ENCODE measurements at regions not wholly inside any gene's neighbourhood (a gene's known extent, or its start where the extent isn't known, plus 50 kb on each side); places are given as distances from the start of the nearest gene placed in this dataset.
"Not testable (repeated sequence)": the region's sequence is repeated elsewhere in the genome, so short reads cannot be mapped to it uniquely, and the experiment has no call there.

- no peak for DNase-seq (ENCODE audit: low spot score)
Measured at GRCh38 chr1:88472298-88472697, 211.8 kb upstream of the PKN2 start.

DNA sequence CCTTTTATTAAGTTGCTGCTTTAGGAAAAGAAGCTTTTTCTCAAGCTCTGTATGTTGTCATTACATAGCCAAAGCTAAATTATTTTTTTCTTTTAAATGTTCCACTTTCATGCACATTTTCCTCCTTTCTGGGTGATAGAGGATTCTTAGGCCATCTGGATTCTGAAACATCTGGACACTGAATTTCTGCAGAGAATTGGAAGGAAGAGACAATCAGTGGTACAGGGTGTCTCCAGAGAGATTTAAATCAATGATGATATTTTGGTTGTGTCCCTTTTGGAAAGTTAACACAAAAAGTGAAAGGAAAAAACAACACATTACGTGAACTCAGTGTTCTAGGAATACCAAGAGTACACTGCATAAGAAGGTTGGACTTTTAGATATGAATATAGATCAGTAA, 211.4 kb upstream of the PKN2 start:
- no peak for DNase-seq (ENCODE audit: low spot score)

GRCh38 chr1:88474555-88475304, 209.3 kb upstream of the PKN2 start:
- DNase-seq (ENCODE audit: low spot score) = no peak

DNA sequence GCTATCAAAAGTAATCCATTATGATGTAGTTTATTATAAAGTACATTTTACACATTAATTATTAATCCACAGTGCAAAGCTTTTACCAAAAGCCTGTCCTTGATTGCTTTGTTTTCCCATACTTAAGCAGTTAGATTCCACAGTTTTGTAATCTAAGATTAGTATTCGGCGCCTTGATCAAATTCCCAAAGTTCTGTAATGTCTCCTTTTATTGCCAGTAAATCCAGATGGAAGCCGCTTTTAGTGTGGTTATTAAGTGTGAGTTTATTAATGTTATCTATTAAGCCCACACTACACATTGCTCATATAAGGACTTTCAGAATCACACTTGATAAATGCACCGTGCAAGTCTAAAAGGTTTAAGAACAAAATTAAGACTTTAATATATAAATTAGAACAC, 199.2 kb upstream of the PKN2 start:
- DNase-seq (ENCODE audit: low spot score) = no peak

DNA sequence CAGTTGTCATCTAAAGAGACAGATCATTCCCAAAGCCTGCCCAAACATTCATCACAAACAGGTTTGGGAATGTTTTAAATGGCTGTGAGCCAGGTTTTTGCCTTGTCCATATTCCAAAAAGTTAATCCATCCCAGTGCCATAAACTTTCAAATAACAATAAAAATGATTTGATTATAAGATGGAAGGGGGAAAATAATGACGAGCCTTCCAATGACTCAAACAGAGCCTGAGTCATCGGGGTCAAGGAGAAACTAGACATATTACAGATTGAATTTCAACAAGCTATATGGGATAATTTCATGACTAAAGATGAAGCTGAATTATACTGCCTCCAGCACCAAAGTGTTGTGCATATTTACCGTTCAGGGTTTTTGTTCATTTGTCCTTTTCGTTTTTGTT, 195.8 kb upstream of the PKN2 start:
- DNase-seq (ENCODE audit: low spot score) = no peak

DNA sequence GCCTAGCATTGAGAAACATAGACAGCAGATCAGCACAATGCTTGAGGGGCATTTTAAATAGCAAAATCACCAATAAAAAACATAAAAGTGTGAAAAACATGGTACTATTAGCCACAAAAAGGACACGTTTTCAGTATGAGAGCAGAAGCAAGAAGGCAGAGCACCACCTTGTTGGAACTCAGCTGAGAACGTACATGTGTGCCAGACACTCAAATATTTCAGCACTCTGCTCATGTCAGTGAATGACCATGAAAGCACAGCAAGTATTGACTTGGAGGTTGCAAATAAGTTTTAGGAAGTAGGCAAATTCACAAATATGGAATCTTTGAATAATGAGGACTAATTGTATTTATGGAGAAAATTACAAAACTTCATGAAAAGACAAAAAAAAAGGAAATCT, 193.4 kb upstream of the PKN2 start:
- DNase-seq (ENCODE audit: low spot score) = no peak

DNA sequence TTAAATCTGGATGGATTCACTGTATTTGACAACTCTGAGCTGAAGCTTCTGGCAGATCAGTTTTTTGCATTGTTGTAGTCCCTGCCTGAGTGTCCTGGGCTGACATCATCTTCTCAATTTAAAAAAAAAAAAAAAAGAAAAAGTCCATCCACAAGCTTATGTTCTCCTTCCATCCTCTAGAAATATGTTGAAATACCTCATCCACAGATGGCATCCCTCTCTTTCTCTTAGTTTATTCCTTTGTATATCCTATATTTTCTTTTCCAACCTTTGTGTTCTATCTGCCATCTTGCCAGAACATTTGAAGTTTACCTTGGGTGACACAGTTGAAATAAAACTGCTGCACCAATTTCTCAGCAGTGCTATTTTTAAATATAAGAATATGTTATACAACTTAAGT, 184.4 kb upstream of the PKN2 start:
- no peak for DNase-seq (ENCODE audit: low spot score)

- DNase-seq (ENCODE audit: low spot score) = no peak
Measured at GRCh38 chr1:88502886-88503285, 181.2 kb upstream of the PKN2 start.

- DNase-seq (ENCODE audit: low spot score) = no peak
Measured at GRCh38 chr1:88503646-88504045, 180.4 kb upstream of the PKN2 start.

DNA sequence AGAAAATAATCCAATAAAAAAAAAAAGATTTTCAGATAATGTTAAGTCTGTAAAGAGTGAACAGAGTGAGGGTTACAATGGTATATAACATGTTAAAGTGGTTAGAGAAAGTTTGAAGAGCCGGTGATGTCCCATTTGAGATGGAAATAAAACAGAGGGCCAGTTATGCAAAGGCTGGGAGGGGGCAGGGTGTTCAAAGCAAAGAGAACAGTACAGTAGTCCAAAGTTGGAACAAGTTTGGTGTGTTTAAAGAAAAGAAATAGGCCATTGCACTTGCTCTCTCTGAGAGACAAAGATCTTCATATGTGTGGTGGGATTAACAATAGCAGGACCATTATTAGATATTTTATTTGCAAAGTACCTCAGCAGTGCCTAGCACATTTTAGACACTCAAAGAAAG, 179.5 kb upstream of the PKN2 start:
- DNase-seq (ENCODE audit: low spot score) = no peak

DNA sequence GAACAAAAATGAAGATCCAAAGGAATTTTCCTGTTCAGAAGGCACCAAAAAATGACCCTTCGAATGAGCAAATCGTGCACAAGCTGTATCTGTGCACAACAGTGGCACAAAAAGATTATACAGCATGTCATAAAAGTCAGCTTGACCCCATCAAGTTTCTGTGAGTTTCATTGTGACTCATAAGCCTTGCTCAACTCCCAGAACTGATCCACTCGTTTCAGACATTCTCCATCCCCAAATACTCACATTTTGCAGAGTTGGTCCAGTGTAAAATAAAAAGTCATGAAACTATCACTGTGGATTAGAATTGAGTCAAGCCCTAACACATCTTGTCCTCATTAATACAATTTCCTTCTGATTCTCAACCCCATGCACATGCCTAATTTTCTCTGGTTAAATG, 174.7 kb upstream of the PKN2 start:
- no peak for DNase-seq (ENCODE audit: low spot score)

DNA sequence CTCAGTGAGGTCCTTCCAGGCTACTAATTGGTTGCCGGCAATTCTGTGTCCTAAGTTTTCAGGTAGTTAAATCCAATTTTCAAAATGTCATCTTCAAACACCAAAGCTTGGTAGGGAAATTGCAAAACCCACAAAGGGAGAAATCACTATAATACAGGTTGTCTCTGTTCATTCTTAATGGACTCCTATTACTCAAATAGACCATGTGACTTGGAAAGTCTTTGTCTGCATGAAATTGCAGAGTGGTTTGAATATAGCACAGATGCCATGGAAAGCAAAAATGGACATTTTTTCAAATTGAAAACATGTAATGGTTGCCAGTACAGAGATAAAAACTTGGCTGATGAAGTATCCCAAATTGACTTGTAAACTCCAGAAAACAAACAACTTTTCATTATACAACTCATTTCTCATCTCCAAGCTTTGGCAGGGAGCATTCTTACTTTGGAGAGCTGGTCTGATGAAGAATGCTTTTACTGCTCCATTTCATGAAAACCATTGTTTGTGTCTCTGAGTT, 169.5 kb upstream of the PKN2 start:
- no peak for DNase-seq (ENCODE audit: low spot score)

GRCh38 chr1:88517499-88517898, 166.6 kb upstream of the PKN2 start:
- DNase-seq (ENCODE audit: low spot score) = not testable (repeated sequence)

- no peak for DNase-seq (ENCODE audit: low spot score)
Measured at GRCh38 chr1:88519156-88519555, 164.9 kb upstream of the PKN2 start.

- DNase-seq (ENCODE audit: low spot score) = no peak
Measured at GRCh38 chr1:88523854-88524528, 160.1 kb upstream of the PKN2 start.

DNA sequence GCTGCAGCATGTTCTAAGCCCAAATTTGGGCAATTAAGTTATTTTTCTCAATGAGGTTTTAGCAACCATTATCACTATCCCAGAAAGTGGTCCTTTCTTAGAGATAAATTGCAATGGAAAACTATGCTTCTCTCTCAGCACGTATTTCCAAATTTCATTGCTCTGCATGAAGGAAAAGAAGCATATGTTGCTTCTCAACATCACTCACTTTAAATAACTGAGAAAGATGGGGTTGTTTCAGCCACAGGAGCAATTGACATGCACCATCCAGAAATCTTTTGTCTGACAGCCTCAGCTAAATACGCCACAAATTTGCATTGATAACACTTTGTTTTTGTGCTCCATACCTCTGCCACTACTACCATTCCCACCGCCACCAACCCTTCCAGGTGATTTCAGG, 157.6 kb upstream of the PKN2 start:
- DNase-seq (ENCODE audit: low spot score) = no peak

DNA sequence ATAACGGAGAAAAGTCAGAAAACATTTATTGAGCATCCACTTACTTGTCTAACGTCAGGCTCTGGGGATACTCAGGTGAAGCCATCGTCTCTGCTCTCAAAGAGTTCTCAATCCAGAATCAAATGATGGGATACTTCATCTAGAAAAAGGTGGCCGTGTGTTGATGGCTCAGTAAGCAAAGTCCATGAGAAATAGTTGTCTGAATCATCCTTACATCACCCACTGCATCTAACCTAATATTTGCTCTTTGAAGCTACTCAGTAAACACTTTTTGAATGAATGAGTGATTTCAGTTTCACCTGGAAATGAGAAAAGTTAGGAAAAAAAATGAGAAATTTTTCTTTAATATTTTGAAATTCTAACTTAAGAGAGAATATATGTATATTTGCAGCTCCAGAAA, 155.3 kb upstream of the PKN2 start:
- DNase-seq (ENCODE audit: low spot score) = no peak

DNA sequence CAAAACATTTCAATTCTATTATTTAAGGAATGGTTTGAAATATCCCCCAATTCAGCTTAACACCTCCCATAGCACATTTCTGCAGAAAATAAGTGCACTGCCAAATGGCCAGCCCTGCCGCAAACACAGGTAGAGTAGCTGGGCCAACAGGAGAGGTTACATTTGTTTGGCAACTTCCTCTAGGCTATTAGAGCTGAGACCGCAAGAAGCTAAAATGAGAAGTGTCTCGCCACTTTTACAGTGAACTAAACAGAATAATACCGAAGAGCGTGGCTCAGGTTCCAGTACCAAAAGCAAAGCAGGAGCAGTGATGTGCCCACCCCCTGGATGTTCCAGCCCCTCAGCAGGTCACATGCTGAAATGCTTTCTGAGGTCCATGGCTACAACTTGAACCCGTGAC, 154.5 kb upstream of the PKN2 start:
- no peak for DNase-seq (ENCODE audit: low spot score)

GRCh38 chr1:88530246-88530645, 153.8 kb upstream of the PKN2 start:
- DNase-seq (ENCODE audit: low spot score) = no peak

GRCh38 chr1:88537787-88538186, 146.3 kb upstream of the PKN2 start:
- no peak for DNase-seq (ENCODE audit: low spot score)

GRCh38 chr1:88538222-88538899, 145.7 kb upstream of the PKN2 start:
- no peak for DNase-seq (ENCODE audit: low spot score)

GRCh38 chr1:88540255-88540654, 143.8 kb upstream of the PKN2 start:
- no peak for DNase-seq (ENCODE audit: low spot score)

DNA sequence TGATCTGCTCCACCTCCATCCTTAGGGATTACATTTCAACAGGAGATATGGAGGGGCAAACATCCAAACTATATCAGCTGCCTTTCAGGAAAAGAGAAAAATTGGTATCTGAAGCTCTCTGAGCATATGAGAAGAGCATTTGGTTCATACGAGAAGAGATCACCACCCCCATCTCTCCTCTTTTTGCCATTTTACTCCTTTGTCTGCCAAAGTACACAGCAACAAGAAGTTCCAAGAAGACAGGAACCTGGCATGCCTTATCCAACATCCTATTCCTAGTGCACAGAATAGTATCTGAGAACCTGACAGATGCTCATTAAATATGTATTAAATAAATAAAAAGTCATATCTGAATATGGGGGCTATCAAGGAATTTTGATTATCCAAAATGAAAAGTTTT, 142.5 kb upstream of the PKN2 start:
- no peak for DNase-seq (ENCODE audit: low spot score)

Measured in putamen (tissue), 1 donor.